K562 (cell line): ENCODE measurements at regions not wholly inside any gene's neighbourhood (a gene's known extent, or its start where the extent isn't known, plus 50 kb on each side); places are given as distances from the start of the nearest gene placed in this dataset.

Source experiments
- CCAR2 ChIP-seq: fragments of 200-400 bp; formaldehyde crosslinking; IDR thresholded peaks from 2 replicates; pipeline ENCODE4 v1.6.1; 2017; ENCODE audit warnings: mild to moderate bottlenecking, low read depth, low read length
- CTCF ChIP-seq, 3 experiments: IDR thresholded peaks in 2 of 3; conservative IDR thresholded peaks in 1 of 3; 2 replicates each; pipeline ENCODE4 v1.5.1; 2011 to 2012; ENCODE audit warnings: low read length in 3 of 3, mild to moderate bottlenecking in 3 of 3, control low read depth in 2 of 3, improper control_type of control experiment in 1 of 3, inconsistent platforms in 1 of 3, low read depth in 1 of 3, mixed read lengths in 1 of 3, moderate library complexity in 1 of 3; ENCODE audit not compliant: insufficient read depth in 2 of 3
- ETS1 ChIP-seq: conservative IDR thresholded peaks from 2 replicates; pipeline ENCODE4 v1.6.1; 2011; ENCODE audit warnings: low read depth, mild to moderate bottlenecking, low read length; ENCODE audit not compliant: control insufficient read depth
- IRF1 ChIP-seq: sonication (generic); formaldehyde crosslinking; IDR thresholded peaks from 2 replicates; pipeline ENCODE4 v1.8.0; 2022; ENCODE audit warnings: missing genetic modification reagents, mild to moderate bottlenecking, borderline replicate concordance
- IRF9 ChIP-seq: fragments of 450-650 bp; IDR thresholded peaks from 2 replicates; pipeline ENCODE4 v1.6.1; 2016; ENCODE audit warnings: missing biosample characterization, missing genetic modification characterization
- KLF10 ChIP-seq: fragments of 250-450 bp; sonication (Bioruptor Pico); IDR thresholded peaks from 2 replicates; pipeline ENCODE4 v1.6.1; 2021; ENCODE audit warnings: matching md5 sums
- POLR2A ChIP-seq: fragments of 450-650 bp; conservative IDR thresholded peaks from 2 replicates; pipeline ENCODE4 v1.6.1; 2016
- RAD21 ChIP-seq, 2 experiments: fragments of 250-450 bp in 1 of 2; fragments of 450-650 bp in 1 of 2; sonication (Bioruptor Pico) in 1 of 2; formaldehyde crosslinking in 1 of 2; IDR thresholded peaks in 1 of 2; conservative IDR thresholded peaks in 1 of 2; 2 replicates each; pipeline versions ENCODE4 v1.4.0 to v1.8.0; 2020 to 2022; ENCODE audit warnings: mild to moderate bottlenecking in 2 of 2, moderate library complexity in 1 of 2

GRCh38 chr9:12232836-12233235 is 460.3 kb upstream of the TYRP1 start:
- TF ChIP-seq CCAR2: no peak
- TF ChIP-seq ETS1: no peak
- no peak for TF ChIP-seq CTCF (IDR thresholded peaks at IDR 0.05 in 2 of 3, conservative IDR thresholded peaks at IDR 0.05 in 1 of 3; ENCODE audit: insufficient read depth in 2 of 3, low read depth in 1 of 3, low read length in 3 of 3)
- no peak for TF ChIP-seq IRF9
- no peak for TF ChIP-seq RAD21 (CRISPR knock-in tag; conservative IDR thresholded peaks at IDR 0.05 in 1 of 2, IDR thresholded peaks at IDR 0.05 in 1 of 2)
- no peak for TF ChIP-seq POLR2A
- TF ChIP-seq KLF10 (CRISPR knock-in tag): no peak
- no peak for TF ChIP-seq IRF1 (CRISPR knock-in tag)
